IMR-90 (cell line): ENCODE measurements at regions not wholly inside any gene's neighbourhood (a gene's known extent, or its start where the extent isn't known, plus 50 kb on each side); places are given as distances from the start of the nearest gene placed in this dataset.

Experiments
- ATAC-seq: fragments of 200-7000 bp; cut with Tn5 transposase; 2 replicates; pipeline ENCODE4 v1.9.1; 2020; ENCODE audit warnings: low read depth, mild to moderate bottlenecking, moderate library complexity
- BruUV-seq: library from RNA; stranded (reverse); fragments of 400-500 nt; replicated peaks from 2 replicates; lab custom pipeline; 2021; lab: Mats Ljungman, UMichigan
- CTCF ChIA-PET: fragments of 300-600 bp; formaldehyde crosslinking; extraction: SDS; loops from one replicate; lab custom pipeline; 2021; ENCODE audit warnings: antibody characterized with exemption; lab: Yijun Ruan, JAX
- POLR2A ChIA-PET: fragments of 300-600 bp; sonication (Branson Sonifier 250); formaldehyde crosslinking; loops from one replicate; lab custom pipeline; 2022; ENCODE audit warnings: antibody characterized with exemption; ENCODE audit not compliant: unreplicated experiment; lab: Charles Lee
- DNase-seq: peaks from one replicate; pipeline ENCODE4 v3.0.0; 2013
- H2AFZ ChIP-seq: replicated peaks from 2 replicates; pipeline ENCODE3; 2013; ENCODE audit warnings: low read length, mild to moderate bottlenecking; ENCODE audit not compliant: poor library complexity
- H2AK5ac ChIP-seq: 2 replicates; pipeline ENCODE4 v1.6.1; 2013; ENCODE audit warnings: low read depth, low read length, inconsistent platforms
- H2AK9ac ChIP-seq: replicated peaks from 2 replicates; pipeline ENCODE3; 2013; ENCODE audit warnings: mild to moderate bottlenecking, low read depth, low read length, moderate library complexity; ENCODE audit not compliant: poor library complexity
- H2BK120ac ChIP-seq: 2 replicates; pipeline ENCODE4 v1.6.1; 2013; ENCODE audit warnings: low read depth, low read length, inconsistent platforms
- H2BK15ac ChIP-seq: 3 replicates; pipeline ENCODE4 v1.6.1; 2013; ENCODE audit warnings: low read depth, low read length, inconsistent platforms
- H2BK20ac ChIP-seq: 2 replicates; pipeline ENCODE4 v1.6.1; 2013; ENCODE audit warnings: low read depth, mild to moderate bottlenecking, inconsistent platforms, low read length, moderate library complexity
- H2BK5ac ChIP-seq: 2 replicates; pipeline ENCODE4 v1.6.1; 2013; ENCODE audit warnings: mild to moderate bottlenecking, low read depth, low read length, inconsistent platforms; ENCODE audit not compliant: poor library complexity, severe bottlenecking
- H3K14ac ChIP-seq: replicated peaks from 2 replicates; pipeline ENCODE4 v1.6.1; 2013; ENCODE audit warnings: low read depth, low read length, inconsistent platforms
- H3K18ac ChIP-seq: 2 replicates; pipeline ENCODE4 v1.6.1; 2013; ENCODE audit warnings: low read depth, low read length, control low read depth
- H3K23ac ChIP-seq: 2 replicates; pipeline ENCODE4 v1.6.1; 2013; ENCODE audit warnings: low read depth, low read length, inconsistent platforms
- H3K27ac ChIP-seq: 2 replicates; pipeline ENCODE4 v1.5.1; 2013; ENCODE audit warnings: mild to moderate bottlenecking, control low read depth, low read length; ENCODE audit not compliant: insufficient read depth
- H3K27me3 ChIP-seq: 2 replicates; pipeline ENCODE4 v1.6.1; 2013; ENCODE audit warnings: low read length; ENCODE audit not compliant: control insufficient read depth, insufficient read depth
- H3K36me3 ChIP-seq: 2 replicates; pipeline ENCODE4 v1.6.1; 2013; ENCODE audit warnings: low read length, mixed read lengths; ENCODE audit not compliant: control insufficient read depth, insufficient read depth
- H3K4ac ChIP-seq: 2 replicates; pipeline ENCODE4 v1.6.1; 2013; ENCODE audit warnings: low read depth, low read length, inconsistent platforms
- H3K4me1 ChIP-seq: 2 replicates; pipeline ENCODE4 v1.6.1; 2013; ENCODE audit warnings: low read length, mixed read lengths; ENCODE audit not compliant: control insufficient read depth, insufficient read depth
- H3K4me2 ChIP-seq: 2 replicates; pipeline ENCODE4 v1.6.1; 2013; ENCODE audit warnings: low read depth, mild to moderate bottlenecking, control low read depth, low read length, moderate library complexity
- H3K4me3 ChIP-seq: 2 replicates; pipeline ENCODE4 v1.5.1; 2013; ENCODE audit warnings: low read depth, mild to moderate bottlenecking, control low read depth, low read length, moderate library complexity; ENCODE audit not compliant: insufficient read depth
- H3K56ac ChIP-seq: 2 replicates; pipeline ENCODE4 v1.6.1; 2013; ENCODE audit warnings: low read length, inconsistent platforms; ENCODE audit not compliant: insufficient read depth; ENCODE audit errors: extremely low read depth
- H3K79me1 ChIP-seq, 2 experiments: 2 replicates each; pipeline ENCODE4 v1.6.1; 2013; ENCODE audit warnings: low read length in 2 of 2, inconsistent platforms in 1 of 2, low read depth in 1 of 2
- H3K9ac ChIP-seq: 2 replicates; pipeline ENCODE4 v1.6.1; 2013; ENCODE audit warnings: low read depth, low read length, control low read depth
- H3K9me1 ChIP-seq: 2 replicates; pipeline ENCODE4 v1.6.1; 2013; ENCODE audit warnings: low read length, inconsistent platforms; ENCODE audit not compliant: insufficient read depth
- H3K9me3 ChIP-seq: 2 replicates; pipeline ENCODE4 v1.6.1; 2013; ENCODE audit warnings: low read length; ENCODE audit not compliant: control insufficient read depth, insufficient read depth
- H4K20me1 ChIP-seq: 2 replicates; pipeline ENCODE4 v1.6.1; 2013; ENCODE audit warnings: low read length, inconsistent platforms; ENCODE audit not compliant: insufficient read depth
- H4K5ac ChIP-seq: 2 replicates; pipeline ENCODE4 v1.6.1; 2013; ENCODE audit warnings: mild to moderate bottlenecking, low read depth, low read length, control low read depth
- H4K8ac ChIP-seq, 2 experiments: 2 replicates each; pipeline ENCODE4 v1.6.1; 2013; ENCODE audit warnings: low read depth in 2 of 2, low read length in 2 of 2, control low read depth in 1 of 2, inconsistent platforms in 1 of 2
- H4K91ac ChIP-seq: 2 replicates; pipeline ENCODE4 v1.6.1; 2013; ENCODE audit warnings: low read depth, low read length, inconsistent platforms; ENCODE audit not compliant: insufficient read depth
- CEBPB ChIP-seq: IDR thresholded peaks from 2 replicates; pipeline ENCODE4 v1.6.1; 2012; ENCODE audit warnings: low read depth, low read length, improper control_type of control experiment
- POLR2A ChIP-seq: IDR thresholded peaks from 2 replicates; pipeline ENCODE4 v1.6.1; 2012; ENCODE audit warnings: mild to moderate bottlenecking, low read depth, low read length
- RCOR1 ChIP-seq: IDR thresholded peaks from 2 replicates; pipeline ENCODE4 v1.6.1; 2012; ENCODE audit warnings: mild to moderate bottlenecking, low read length, improper control_type of control experiment; ENCODE audit not compliant: insufficient replicate concordance
- WGBS, 2 experiments: methylation state at CpG; one replicate each; pipeline versions ENCODE4 v1.1.5 to v1.1.7; 2013; ENCODE audit warnings: missing lambda C conversion rate in 2 of 2; ENCODE audit not compliant: insufficient read length in 1 of 2; ENCODE audit errors: extremely low coverage in 2 of 2; 5-methylcytosine and 5-hydroxymethylcytosine counted together
- dilution Hi-C: fragments of 300-500 bp; cut with HindIII; formaldehyde crosslinking; loops from one replicate; pipeline ENCODE4 v1.14.3; 2018; ENCODE audit warnings: low sequenced_read_pairs; ENCODE audit not compliant: unreplicated experiment
- in situ Hi-C: fragments of 300-500 bp; cut with MboI; formaldehyde crosslinking; loops from 3 replicates; pipeline ENCODE4 v1.14.3; 2019; ENCODE audit warnings: low sequenced_read_pairs, inconsistent platforms, mixed read lengths
- intact Hi-C: fragments of 100-400 bp; cut with micrococcal nuclease; formaldehyde crosslinking; loops from 2 replicates; pipeline ENCODE4 v1.10.0; 2022

- ATAC-seq (peak; percentile 97), DNase-seq (peak; percentile 96)
- Histone ChIP-seq H3K4me3 (no peak overlapping the region), H3K4me1 (peaks cover 5% of the 10 kb centered on the region), H2AK5ac (peak overlapping the region; percentile 76), H3K9me1 (peaks cover 2% of the 10 kb centered on the region; the same call in 1 of the 2 replicates), H3K4me2 (peak overlapping the region; percentile 13; the same call in 1 of the 2 replicates), H4K5ac (no peak overlapping the region; the same call in 1 of the 2 replicates), H3K23ac (peak overlapping the region; percentile 71), H3K27ac (peak overlapping the region; percentile 76; the same call in 1 of the 2 replicates), H4K91ac (peak overlapping the region; percentile 66; the same call in 1 of the 2 replicates), H3K9me3 (no peaks in the 10 kb centered on the region), H2BK20ac (peak overlapping the region; percentile 93), H3K9ac (no peak overlapping the region), H2BK120ac (peak overlapping the region; percentile 94), H3K56ac (peak overlapping the region; percentile 25; the same call in 1 of the 2 replicates), H3K4ac (peak overlapping the region; percentile 82), H4K20me1 (no peaks in the 10 kb centered on the region), H3K79me1 (no peaks in the 10 kb centered on the region), H4K8ac (peak overlapping the region in 1 of 2 experiments; percentile 86; a peak in 2 of 4 replicates), H2BK5ac (peak overlapping the region; percentile 90), H3K36me3 (no peaks in the 10 kb centered on the region), H3K18ac (peak overlapping the region; percentile 84), H3K14ac (peak overlapping the region; percentile 79), H2AK9ac (peak overlapping the region; percentile 42), H3K27me3 (no peaks in the 10 kb centered on the region), H2BK15ac (peak overlapping the region; percentile 72), H2AFZ (peak overlapping the region; percentile 15)
- ChIA-PET POLR2A (no interaction called here), CTCF (no interaction called here)
- TF ChIP-seq POLR2A (no peak), CEBPB (peak; percentile 45; the same call in 1 of the 2 replicates), RCOR1 (peak; percentile 51)
- in situ Hi-C loops, result no loop called here
- no CpG with 5 or more reads among the region's 1 CpG for WGBS, 2 experiments
- intact Hi-C loops, result loop anchor here (5.0 kb wide), 4 partner anchors 169 to 564 kb away; partner anchors contain the start of gene RBMS1
- BruUV-seq, result no TSS peak
- dilution Hi-C loops, result no loop called here
These were observed 323.5 kb upstream of the TANK start for GRCh38 chr2:160836755-160837154.
